Mucosa of descending colon (tissue), 3 donors: ENCODE measurements at regions not wholly inside any gene's neighbourhood (a gene's known extent, or its start where the extent isn't known, plus 50 kb on each side); places are given as distances from the start of the nearest gene placed in this dataset.

Source experiments
- ATAC-seq: fragments of 200-7000 bp; cut with Tn5 transposase; one replicate; pipeline ENCODE4 v1.9.1; 2020; ENCODE audit warnings: mild to moderate bottlenecking, moderate library complexity
- DNase-seq, 3 donors: peaks; one replicate each; pipeline ENCODE4 v3.0.0-alpha.2; 2020
- H3K36me3 ChIP-seq: fragments of 200-600 bp; one replicate; pipeline ENCODE4 v1.8.0; 2021; ENCODE audit warnings: low read depth, mild to moderate bottlenecking
- H3K4me1 ChIP-seq: fragments of 200-600 bp; one replicate; pipeline ENCODE4 v1.8.0; 2021; ENCODE audit warnings: low read depth, mild to moderate bottlenecking
- H3K4me3 ChIP-seq: fragments of 200-600 bp; one replicate; pipeline ENCODE4 v1.8.0; 2021; ENCODE audit warnings: mild to moderate bottlenecking
- H3K9me3 ChIP-seq: fragments of 200-600 bp; one replicate; pipeline ENCODE4 v1.8.0; 2021; ENCODE audit warnings: mild to moderate bottlenecking
- CTCF ChIP-seq: fragments of 200-600 bp; IDR thresholded peaks from one replicate; pipeline ENCODE4 v1.8.0; 2022; ENCODE audit warnings: antibody characterized with exemption, mild to moderate bottlenecking
- intact Hi-C, 2 donors: fragments of 100-400 bp; cut with DNase I in 1 of 2; cut with micrococcal nuclease in 1 of 2; formaldehyde crosslinking; loops; one replicate each; pipeline versions ENCODE4 v1.11.0 to v1.11.1; 2022; cut with DNase I, micrococcal nuclease
- donor health status: DM: no; HTN: no; CAD: no; lungs with moderate emphysema.
- donor health status: DM: no; HTN: no; CAD: no.
- donor health status: DM: no; HTN: yes; CAD: no.

GRCh38 chr5:82549263-82549662, 271.1 kb upstream of the RPS23 start:
- Histone ChIP-seq H3K36me3 (no peaks in the 10 kb centered on the region), H3K9me3 (no peaks in the 10 kb centered on the region), H3K4me1 (no peaks in the 10 kb centered on the region), H3K4me3 (no peak overlapping the region)
- no peak for DNase-seq
- no peak for TF ChIP-seq CTCF
- intact Hi-C loops: no loop called here
- no peak for ATAC-seq

- ATAC-seq (no peak), DNase-seq (no peak)
- H3K4me1 ChIP-seq: no peaks in the 10 kb centered on the region
- no peaks in the 10 kb centered on the region for H3K9me3 ChIP-seq
- no peak overlapping the region for H3K4me3 ChIP-seq
- intact Hi-C loops: no loop called here
- TF ChIP-seq CTCF: no peak
- H3K36me3 ChIP-seq: no peaks in the 10 kb centered on the region
These were observed 265.9 kb upstream of the RPS23 start for GRCh38 chr5:82544004-82544403.

GRCh38 chr5:82540301-82540700, 262.1 kb upstream of the RPS23 start:
- intact Hi-C loops: no loop called here
- ATAC-seq (no peak), DNase-seq (no peak)
- TF ChIP-seq CTCF: no peak
- no peaks in the 10 kb centered on the region for H3K9me3 ChIP-seq
- no peaks in the 10 kb centered on the region for H3K36me3 ChIP-seq
- no peaks in the 10 kb centered on the region for H3K4me1 ChIP-seq
- H3K4me3 ChIP-seq: no peak overlapping the region

- no peak for DNase-seq
- no peaks in the 10 kb centered on the region for H3K4me1 ChIP-seq
- no peak for ATAC-seq
- H3K4me3 ChIP-seq: no peak overlapping the region
- intact Hi-C loops: no loop called here
- H3K36me3 ChIP-seq: no peaks in the 10 kb centered on the region
- no peak for TF ChIP-seq CTCF
- H3K9me3 ChIP-seq: no peaks in the 10 kb centered on the region
These were observed 260.3 kb upstream of the RPS23 start for GRCh38 chr5:82538339-82539034.

- Histone ChIP-seq H3K9me3 (no peaks in the 10 kb centered on the region), H3K36me3 (no peaks in the 10 kb centered on the region), H3K4me1 (no peaks in the 10 kb centered on the region), H3K4me3 (no peak overlapping the region)
- intact Hi-C loops: no loop called here
- ATAC-seq (no peak), DNase-seq (no peak)
- no peak for TF ChIP-seq CTCF
These were observed 259.6 kb upstream of the RPS23 start for GRCh38 chr5:82537687-82538306.
